COLO829 (cell line): ENCODE measurements at regions not wholly inside any gene's neighbourhood (a gene's known extent, or its start where the extent isn't known, plus 50 kb on each side); places are given as distances from the start of the nearest gene placed in this dataset.
"Not testable (repeated sequence)": the region's sequence is repeated elsewhere in the genome, so short reads cannot be mapped to it uniquely, and the experiment has no call there.

ENCODE experiments used
- DNase-seq: peaks from one replicate; pipeline ENCODE4 v3.0.0; 2012; ENCODE audit warnings: low spot score

DNA sequence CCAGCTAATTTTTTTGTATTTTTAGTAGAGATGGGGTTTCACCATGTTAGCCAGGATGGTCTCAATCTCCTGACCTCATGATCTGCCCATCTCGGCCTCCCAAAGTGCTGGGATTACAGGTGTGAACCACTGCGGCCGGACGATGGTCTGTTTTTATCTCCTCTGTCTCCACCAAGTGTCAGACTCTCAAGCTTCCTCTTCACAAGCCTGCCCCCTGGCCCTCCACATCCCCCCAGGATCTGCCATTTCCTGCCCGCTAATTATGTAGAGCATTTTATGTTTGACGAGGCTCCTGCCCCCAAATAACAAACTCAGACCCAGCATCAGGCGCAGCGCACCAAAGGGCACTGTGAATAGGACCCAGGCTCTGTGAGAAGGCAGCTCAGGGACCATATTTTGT lies 101.8 kb upstream of the PCBD1 start:
- not testable (repeated sequence) for DNase-seq

DNA sequence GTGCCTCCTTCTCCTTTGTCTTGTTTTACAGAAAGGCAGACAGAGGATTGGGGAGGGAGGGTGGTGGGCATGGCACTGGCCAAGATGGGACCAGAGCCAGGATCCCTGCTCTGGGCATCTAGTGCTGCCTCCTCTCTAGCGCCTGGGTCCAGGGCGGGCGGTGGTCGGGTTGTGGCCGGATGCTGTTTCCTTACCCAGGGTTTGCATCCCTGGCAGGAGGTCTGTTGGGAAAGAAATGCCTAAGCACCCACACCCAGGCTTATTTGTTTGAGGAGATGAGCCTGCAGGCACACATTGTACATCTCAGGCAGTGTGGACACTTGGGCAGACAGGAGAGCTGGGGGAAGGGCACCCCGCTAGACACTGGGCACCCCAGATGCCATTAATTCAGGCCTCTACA lies 102.3 kb upstream of the PCBD1 start:
- no peak for DNase-seq

DNA sequence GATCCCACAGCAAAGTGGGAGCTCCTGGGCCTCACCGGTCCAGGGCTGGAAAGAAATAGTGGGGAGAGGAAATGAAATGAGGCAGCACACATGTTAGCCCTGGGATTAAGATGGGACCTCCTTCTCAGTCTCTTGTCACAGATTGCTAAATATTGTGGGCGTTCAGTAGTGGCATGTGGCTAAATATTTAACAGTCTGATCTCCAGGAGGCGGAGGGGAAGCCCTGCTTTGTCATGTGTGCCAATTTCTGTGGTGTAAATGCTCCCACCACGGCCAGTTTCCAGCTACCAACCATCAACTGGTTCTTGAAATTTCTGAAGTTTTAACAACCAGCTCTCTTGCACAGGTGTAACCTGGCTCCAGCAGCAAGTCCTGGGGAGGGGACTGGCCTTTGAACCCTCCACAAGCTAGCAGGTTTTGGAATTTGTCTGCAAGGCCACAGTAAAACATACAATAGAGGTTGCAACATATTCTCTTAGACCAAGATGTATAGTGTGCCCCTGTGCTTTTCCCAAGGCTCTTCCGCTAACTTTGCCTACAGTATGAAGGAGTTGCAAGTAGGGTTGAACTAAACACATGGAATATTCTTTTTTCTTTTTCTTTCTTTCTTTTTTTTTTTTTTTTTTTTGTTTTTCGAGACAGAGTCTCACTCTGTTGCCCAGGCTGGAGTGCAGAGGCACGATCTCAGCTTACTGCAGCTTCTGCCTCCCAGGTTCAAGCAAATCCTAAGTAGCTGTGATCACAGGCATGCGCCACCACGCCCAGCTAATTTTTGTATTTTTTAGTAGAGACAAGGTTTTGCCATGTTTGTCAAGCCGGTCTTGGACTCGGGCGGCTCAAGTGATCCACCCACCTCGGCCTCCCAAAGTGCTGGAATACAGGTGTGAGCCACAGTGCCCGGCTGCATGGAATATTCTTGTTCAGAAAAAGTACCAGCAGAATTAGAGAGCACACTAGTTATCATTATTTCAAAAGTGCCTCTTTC lies 103.1 kb upstream of the PCBD1 start:
- no peak for DNase-seq

DNA sequence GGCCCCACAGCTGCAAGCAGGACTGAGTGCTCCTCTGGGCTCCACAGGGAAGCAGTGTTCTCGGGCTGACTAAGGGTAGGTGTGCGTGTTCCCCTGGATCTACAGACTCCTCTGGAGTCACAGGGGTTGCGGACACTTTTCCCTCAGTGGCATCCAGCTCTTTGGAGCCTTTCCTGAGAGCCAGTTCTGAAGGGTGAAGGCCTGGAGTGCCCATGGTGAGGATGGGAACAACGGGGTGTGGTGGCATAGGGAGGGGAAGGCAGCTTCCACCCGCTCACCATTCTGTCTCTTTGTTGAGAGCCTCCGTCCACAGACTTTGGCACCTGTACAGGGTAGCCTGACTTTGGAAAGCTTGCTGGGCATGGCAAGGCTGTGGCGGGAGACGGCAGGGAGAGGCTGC lies 104.1 kb upstream of the PCBD1 start:
- DNase-seq: no peak

DNA sequence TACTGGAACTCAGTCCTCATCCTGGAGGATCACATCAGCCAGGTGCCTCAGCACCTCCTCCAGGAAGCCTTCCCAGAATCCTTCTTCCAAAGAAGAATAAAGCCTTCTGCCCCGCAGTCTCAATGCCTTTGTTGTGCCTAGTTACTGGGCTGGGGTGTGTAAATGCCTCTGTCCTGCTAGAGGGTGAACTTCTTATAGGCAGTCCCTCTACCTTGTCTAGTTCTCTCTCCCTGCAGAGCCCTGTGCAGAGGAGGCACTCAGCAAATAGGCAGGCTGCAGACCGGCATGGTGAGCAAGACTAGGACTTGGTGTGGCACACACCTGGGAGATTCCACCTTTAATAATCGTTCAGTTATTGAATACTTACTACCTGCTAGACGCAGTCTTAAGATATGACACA lies 104.7 kb upstream of the PCBD1 start:
- no peak for DNase-seq

DNA sequence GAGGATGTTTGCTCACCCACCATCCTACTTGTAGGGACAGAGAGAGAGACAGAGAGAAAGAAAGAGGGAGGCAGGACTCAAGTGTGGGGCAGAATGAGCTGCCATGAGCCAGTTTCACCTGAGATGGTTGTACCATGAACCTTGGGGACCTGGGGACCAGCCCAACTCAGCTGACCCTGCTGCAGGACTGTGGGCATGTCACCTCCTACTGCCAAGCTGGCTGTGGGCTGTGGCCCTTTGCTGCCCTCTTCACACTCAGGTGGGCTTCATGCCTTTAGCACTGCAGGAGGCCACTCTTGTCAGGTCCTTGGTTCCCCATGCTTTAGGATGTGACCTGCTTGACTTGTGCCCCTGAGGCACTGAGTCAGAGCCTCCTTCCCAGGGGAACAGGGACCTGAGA lies 108.2 kb upstream of the PCBD1 start:
- no peak for DNase-seq

DNA sequence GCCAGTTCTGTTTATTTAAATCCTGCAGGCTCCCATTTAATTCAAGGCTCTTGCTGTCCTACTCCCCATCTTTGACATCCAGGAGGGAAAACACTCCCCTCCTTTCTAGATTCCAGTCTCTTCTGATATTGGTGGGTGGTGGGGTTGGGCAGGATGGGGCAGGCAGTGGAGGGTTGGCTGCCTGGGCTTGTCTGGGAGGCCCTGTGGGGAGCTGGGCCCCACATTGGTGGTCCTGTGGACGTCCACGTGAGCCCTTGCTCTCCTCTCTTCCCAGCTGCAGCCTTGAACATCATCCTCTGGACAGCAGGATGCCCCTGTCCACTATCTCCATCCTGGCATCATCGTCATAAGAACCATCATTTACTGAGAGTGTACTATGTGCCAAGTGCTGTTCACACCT lies 108.9 kb upstream of the PCBD1 start:
- no peak for DNase-seq

DNA sequence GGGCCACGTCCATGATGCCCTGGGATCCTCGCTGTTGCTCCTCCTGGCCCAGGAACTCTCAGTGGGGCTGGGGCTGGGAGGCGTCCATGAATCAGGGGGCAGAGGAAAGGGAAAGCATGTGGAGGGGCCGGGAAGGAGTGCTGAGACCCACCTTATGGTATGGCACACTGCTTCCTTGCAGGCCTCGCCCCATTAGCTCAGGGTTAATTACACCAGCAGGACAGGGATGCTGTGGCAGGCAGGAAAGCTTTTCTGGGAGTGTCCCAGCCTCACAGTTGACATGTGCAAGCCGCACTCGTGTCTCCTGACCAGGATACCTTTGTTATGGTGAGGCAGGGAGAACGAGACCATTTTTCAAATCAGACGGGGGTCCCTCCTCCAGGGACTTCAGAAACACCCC lies 109.7 kb upstream of the PCBD1 start:
- DNase-seq: no peak

DNA sequence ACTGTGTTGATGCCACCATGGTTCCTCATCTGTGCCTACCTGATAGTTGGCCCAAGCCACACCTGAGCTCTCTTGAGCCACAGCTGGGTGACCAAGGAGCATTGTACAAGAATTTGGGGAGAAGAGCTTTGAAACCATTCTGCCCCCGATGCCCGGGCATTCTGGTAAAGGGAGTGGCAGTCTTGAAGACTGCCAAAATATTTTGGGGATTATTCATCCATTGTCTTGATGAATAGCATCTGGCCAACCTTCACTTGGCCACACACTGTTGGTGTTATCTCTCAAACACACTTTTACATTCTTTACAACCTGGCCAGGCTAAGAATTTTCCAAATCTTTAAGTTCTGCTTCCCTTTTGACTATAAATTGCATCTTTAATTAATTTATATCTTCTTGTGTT lies 113.1 kb upstream of the PCBD1 start:
- no peak for DNase-seq

DNA sequence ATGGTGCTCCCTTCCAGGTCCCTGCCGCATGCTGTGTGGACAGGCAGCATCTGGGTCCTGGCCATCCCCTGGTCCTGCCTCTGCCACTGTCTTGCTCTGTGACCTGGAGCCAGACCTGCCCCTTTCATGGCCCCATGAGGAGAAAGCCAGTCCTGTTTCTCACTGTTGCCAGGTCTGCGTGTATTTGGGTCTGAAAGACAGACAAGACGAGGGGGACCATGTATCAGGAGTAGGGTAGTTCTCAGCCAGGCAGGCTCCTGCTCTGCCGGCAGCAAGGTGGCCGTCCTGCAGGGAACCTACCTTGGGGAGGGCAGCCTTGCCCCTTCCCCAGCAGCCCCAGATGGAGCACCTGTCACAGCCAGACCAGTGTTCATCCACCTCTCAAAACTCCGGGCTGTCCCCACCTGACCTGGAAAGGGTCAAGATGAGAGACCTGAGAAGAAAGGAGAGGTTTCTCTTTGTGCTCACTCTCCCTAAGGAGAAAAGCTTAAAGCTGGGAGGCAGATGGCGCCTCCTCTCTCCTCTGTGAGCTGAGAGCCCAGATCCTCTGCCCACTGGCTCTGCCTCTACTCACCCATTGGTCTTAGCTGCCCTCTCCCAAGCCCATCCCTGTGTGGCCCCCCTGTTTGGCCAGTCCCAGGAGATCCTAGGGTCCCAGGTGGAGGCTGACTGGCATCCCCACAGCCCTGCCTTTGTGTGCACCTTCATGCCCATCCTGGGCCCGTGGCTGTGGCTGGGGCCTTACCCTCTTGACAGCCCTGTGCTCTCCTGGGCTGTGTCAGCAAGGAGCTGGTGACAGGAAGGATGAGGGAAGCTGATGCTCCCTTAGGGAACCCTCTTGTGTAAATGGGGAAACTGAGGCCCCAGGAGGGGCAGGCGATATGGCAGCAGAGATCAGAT lies 116.1 kb upstream of the PCBD1 start:
- no peak for DNase-seq

DNA sequence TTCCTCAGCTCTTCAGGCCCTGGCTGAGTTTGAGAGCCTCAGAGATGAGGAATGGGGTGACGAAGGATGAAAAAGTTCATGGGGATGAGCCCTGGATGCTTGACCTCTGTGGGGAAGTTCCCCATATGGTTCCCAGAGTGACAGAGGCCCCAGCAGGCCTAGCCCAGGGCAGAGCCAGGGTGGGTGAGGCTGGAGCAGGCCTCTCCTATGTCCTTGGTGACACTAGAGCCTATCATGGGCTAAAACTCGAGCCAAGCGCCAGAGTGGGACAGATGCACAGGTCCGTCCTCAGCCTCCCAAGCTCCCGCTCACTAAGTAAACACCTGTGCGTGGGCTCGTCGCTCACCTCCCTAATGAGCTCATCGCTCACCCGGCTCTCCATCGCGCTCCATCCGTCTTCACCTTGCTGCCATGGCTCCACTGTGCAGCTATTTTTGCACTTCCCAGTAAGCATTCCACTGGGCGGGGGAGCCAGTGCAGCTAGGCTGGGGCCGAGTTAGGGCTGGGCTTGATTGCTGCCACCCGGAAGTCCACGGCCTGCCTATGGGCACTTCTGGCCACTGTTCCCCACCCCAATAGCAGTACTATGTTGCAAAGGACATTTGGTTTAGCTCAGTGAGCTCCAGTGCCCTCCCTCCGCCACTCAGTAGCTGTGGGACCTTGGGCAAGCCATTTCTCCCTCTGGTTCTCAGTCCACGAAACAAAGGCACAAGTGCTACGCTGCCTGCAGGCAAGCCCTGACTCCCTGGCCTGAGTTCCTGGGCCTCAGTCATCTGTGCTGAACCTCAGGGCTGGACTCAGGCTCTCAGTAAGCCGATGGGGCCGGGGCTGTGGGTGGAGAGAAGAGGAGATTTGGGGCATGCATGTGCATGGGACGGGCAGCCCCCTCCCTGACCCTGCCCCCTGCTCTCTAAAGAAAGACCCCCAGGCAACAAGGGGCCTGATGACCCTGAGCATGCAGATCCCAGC lies 117.3 kb upstream of the PCBD1 start:
- DNase-seq: no peak

DNA sequence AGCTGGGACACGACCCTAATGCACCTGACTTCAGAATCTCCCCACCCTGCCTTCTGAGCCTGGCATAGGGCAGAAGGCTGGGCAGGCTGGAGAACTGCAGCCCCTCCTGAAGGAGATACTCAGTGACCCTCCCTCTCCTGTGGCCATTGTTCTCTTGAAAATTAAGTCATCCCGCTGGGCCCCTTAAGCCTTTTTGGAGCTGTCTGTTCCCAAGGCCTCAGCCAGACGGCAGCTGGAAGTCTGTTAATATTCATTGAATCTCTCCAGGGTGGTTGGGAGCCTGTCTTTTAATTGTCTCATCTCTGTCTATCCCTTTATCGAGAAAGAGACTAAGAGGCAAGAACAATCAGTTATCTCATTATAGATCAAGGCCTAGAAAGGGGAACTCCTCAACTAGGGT lies 118.1 kb upstream of the PCBD1 start:
- no peak for DNase-seq

DNA sequence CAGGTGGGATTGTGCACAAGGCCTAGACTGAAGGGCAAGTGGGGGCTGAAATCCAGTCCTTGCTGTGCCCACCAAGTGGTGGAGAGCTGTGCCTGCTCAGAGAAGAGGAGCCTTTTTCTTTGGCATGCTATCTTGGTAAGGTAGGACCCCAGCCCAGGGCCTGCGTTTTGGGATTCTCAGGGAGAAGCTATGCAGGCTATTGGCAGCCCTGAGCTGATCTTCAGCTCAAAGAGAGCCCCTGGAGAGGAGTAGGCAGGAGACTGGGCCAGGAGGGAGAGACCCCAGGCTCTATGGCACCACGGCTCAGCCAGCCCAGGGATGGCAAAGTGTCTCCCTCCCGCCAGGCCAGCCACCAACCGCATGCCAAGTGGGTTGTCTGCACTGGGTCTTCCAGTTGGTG lies 119.2 kb upstream of the PCBD1 start:
- no peak for DNase-seq

DNA sequence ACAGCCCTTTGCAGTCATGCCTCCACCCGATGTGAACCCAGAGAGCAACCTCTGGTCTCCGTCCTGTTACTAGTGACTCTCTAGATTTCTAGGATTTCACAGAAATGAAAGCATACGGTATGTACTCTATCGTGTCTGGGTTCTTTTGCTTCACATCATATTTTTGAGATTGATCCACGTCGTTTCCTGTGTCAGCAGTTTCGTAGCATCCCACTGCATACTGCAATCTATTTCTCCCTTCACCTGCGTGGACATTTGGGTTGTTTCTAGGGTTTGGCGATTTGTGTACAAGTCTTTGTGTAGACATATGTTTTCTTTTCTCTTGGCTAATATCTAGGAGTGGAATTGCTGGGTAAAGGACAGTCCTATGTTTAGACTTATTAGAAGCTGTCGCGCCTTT lies 119.8 kb upstream of the PCBD1 start:
- DNase-seq: no peak

DNA sequence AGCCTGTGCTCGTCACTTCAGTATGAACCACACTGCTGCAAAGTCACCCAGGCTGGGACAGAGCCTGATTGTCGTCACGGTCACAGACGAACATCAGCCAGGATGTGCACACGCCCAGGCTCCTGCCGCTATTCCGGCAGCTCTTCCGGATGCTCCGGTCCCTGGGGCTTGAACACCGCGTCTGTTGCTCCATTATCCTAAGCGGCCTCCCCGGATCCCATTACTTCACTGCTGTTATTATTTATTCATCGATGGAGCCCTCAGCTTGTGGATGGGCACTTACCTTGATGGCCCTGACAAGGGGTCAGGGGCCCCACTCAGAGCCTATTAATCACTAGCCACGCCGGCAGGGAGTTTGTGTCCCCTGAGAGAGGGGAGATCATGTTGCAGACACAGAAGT lies 120.8 kb upstream of the PCBD1 start:
- no peak for DNase-seq

DNA sequence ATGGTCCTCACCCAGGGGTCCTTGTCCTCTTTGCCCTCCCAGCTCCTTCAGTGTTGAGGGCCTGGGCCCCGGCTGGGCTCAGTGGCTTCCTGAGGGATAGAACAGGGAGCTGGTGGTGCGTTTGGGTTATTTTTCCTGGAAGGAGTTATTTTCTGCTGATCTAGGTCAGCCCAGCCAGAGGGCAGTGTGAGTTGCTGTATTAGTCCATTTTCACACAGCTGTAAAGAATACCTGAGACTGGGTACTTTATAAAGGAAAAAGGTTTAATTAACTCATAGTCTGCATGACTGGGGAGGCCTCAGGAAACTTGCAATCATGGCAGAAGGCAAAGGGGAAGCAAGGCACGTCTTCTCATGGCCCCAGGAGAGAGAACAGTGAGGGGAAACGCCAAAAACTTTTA lies 122.4 kb upstream of the PCBD1 start:
- DNase-seq: no peak

DNA sequence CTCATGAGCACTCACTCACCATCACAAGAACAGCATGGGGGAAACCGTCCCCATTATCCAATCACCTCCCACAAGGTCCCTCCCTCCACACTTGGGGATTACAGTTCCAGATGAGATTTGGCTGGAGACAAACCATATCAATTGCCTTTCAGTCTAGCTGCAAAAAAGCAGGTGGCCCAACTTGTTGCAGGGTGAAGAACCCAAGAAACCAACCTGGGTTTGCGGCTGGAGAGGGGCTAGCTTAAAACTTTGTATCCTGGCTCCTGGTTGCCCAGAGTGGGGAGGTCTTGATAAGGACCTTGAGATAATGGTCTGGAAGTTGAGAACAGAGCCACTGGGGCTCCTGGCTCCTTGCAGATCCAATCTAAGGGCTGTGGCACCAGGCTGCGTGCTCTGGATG lies 122.8 kb upstream of the PCBD1 start:
- no peak for DNase-seq

DNA sequence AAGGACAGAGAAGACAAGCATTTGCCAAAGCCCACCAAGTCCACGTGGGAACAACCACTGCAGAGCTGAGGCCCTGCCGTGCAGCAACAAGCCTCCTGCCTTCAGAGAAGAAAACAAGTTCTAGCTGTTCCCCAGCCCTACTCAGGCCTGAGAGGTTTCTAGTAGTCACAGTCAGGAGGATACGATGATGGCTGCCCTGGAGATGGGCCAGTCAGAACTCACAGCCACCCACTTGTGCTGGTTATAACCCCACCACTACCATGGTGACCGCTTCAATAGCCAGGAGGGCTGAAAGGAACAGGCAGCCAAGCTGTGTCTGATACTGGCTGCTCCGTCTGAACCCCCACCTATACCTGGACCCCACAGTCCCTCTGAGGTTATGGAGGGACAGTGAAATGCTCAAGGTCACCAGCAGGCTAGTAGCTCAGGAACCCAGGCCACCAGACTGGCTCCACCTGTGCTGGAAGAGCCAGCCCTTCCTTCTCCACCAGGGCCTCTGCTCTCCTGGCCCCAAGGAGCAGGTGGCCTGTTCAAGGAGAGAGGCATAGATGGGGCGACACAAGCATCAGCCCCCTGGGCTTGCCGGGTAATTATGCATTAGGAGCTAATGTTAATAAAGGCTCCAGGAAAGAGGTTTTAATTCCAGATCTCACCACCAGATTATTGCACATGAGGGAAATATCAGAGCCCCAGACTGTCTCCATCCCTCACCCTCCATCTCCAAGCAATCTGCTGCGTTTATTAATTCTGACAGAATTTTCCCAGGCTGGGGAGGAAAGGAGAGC lies 125.8 kb upstream of the PCBD1 start:
- no peak for DNase-seq

DNA sequence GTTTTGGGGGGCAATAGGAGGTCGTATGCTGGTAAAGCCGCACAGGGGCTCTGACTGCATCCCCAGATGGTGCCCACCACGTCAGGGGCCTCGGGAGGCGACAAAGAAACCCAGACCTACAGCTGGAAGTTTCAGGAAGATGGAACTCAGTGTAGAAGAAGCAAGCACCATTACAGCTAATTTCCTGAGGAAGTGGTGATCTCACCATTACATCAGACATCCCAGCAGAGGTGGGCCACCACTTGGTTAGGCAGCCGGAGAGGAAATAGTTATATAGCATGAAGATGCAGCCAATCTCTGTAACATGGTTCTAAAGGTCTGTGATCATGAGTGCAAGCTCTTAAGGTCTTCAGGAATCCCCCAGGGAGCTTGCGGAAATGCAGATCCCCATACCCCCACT lies 127.3 kb upstream of the PCBD1 start:
- no peak for DNase-seq

DNA sequence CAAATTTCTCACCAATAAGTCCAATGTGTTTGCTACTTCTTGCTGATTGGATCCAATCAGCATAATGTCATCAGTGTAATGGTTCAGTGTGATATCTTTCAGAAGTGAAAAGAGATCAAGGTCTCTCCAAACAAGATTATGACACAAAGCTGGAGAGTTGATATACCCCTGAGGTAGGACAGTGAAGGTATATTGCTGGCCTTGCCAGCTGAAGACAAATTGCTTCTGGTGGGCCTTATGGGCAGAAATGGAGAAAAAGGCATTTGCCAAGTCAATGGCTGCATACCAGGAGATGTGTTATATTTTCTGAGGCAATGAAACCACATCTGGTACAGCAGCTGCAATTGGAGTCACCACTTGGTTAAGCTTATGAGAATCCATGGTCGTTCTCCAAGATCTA lies 131.7 kb upstream of the PCBD1 start:
- DNase-seq: not testable (repeated sequence)

DNA sequence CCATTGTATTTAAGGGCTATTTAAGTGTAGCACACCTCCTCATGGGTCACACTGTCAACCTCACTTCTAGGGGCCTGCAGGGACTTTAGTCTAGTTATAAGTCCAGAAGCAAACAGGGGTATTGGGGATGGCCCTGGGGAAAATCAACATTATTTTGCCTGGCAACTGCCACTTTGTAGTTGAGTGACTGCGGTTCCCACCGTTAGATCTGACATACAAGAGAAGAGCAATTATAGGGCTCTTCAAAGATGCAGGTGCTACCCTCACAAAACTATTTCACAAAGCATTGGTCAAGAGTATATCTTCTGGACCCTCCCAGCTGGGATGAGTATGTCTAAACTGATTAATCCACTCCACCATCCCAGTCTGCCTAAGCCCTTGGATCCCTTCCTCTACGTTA lies 133.0 kb upstream of the PCBD1 start:
- DNase-seq: no peak
